ENCODE measurements at regions not wholly inside any gene's neighbourhood (a gene's known extent, or its start where the extent isn't known, plus 50 kb on each side); places are given as distances from the start of the nearest gene placed in this dataset.

GRCh38 chr15:96505014-96505413, 174.5 kb downstream of the NR2F2 start:
- TF ChIP-seq CTCF (IDR thresholded peaks at IDR 0.05; ENCODE audit: extremely low read depth in 1 of 2, insufficient read depth in 1 of 2, low read depth in 1 of 2, low read length in 2 of 2) = no peak
- TF ChIP-seq EZH2 (IDR thresholded peaks at IDR 0.05; ENCODE audit: borderline replicate concordance, low read depth, low read length, severe bottlenecking) = no peak
- TF ChIP-seq POLR2AphosphoS5 (IDR thresholded peaks at IDR 0.05; ENCODE audit: insufficient read depth, low read depth, low read length) = no peak

Measured in endothelial cell of umbilical vein (primary cell).